ENCODE measurements at regions not wholly inside any gene's neighbourhood (a gene's known extent, or its start where the extent isn't known, plus 50 kb on each side); places are given as distances from the start of the nearest gene placed in this dataset.

DNA sequence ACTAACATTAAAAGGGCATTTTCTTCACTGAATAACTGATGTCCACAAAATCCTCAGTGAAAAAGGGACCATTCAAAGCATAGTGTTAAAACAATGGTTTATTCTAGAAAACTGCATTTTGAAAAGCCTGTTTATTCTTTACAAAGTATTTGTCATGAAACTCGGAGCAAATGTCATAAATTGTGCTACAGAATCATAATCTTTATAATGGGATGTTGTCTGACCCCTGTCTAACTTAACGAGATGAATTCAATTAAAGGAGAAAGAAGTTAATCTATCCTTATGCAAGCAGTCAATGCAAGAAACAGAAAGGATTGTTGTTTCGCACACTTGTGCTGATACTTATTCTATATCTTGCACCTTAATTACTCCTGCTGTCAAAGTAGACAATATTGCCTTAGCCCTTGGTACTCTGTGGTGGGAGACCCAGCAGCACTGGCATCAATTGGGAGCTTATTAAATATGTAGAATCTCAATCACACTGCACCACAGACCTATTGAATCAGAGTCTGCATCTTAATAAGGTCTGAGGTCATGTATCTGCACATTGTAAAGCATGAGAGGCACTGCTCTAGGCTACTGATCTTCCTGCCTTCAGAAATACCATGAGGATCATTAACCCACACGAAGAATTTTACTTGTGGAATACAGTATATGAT lies 708.3 kb downstream of the HDGFL1 start:
- CTCF ChIA-PET = no interaction called here
- Mint-ChIP-seq H3K27ac (no peak overlapping the region), H3K4me1 (no peaks in the 10 kb centered on the region), H3K36me3 (ENCODE audit: low read depth) (no peaks in the 10 kb centered on the region), H3K27me3 (no peaks in the 10 kb centered on the region), H3K4me3 (no peak overlapping the region), H3K9me3 (no peaks in the 10 kb centered on the region)
- DNase-seq (no peak), ATAC-seq (ENCODE audit: low read depth) (no peak)
- TF ChIP-seq, protein P1, sequence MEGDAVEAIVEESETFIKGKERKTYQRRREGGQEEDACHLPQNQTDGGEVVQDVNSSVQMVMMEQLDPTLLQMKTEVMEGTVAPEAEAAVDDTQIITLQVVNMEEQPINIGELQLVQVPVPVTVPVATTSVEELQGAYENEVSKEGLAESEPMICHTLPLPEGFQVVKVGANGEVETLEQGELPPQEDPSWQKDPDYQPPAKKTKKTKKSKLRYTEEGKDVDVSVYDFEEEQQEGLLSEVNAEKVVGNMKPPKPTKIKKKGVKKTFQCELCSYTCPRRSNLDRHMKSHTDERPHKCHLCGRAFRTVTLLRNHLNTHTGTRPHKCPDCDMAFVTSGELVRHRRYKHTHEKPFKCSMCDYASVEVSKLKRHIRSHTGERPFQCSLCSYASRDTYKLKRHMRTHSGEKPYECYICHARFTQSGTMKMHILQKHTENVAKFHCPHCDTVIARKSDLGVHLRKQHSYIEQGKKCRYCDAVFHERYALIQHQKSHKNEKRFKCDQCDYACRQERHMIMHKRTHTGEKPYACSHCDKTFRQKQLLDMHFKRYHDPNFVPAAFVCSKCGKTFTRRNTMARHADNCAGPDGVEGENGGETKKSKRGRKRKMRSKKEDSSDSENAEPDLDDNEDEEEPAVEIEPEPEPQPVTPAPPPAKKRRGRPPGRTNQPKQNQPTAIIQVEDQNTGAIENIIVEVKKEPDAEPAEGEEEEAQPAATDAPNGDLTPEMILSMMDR (IDR thresholded peaks at IDR 0.05) = no peak
- POLR2A ChIA-PET = no interaction called here
- intact Hi-C loops (cut with micrococcal nuclease) = no loop called here

DNA sequence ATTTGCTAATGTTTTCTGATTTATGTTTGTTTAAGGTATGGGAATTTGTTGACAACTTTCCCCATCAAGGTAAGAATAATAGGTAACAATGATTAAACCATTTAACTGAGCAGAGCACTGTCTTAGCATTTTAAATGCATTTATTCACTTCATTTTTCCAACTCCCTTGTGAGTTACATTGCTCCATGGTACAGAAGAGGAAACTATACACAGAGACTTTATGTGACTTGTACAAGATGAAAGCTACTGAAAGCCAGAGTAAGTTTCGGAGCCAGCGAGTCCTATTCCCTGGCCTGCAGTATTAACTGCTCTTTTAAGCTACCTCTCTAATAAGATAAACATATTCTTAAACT lies 708.8 kb downstream of the HDGFL1 start:
- Mint-ChIP-seq H3K27ac (no peak overlapping the region), H3K4me3 (no peak overlapping the region), H3K9me3 (no peaks in the 10 kb centered on the region), H3K36me3 (ENCODE audit: low read depth) (no peaks in the 10 kb centered on the region), H3K27me3 (no peaks in the 10 kb centered on the region), H3K4me1 (no peaks in the 10 kb centered on the region)
- intact Hi-C loops (cut with micrococcal nuclease) = no loop called here
- TF ChIP-seq, protein P1 (IDR thresholded peaks at IDR 0.05) = no peak
- ATAC-seq (ENCODE audit: low read depth) = no peak
- ChIA-PET CTCF (no interaction called here), POLR2A (no interaction called here)
- DNase-seq = no peak

DNA sequence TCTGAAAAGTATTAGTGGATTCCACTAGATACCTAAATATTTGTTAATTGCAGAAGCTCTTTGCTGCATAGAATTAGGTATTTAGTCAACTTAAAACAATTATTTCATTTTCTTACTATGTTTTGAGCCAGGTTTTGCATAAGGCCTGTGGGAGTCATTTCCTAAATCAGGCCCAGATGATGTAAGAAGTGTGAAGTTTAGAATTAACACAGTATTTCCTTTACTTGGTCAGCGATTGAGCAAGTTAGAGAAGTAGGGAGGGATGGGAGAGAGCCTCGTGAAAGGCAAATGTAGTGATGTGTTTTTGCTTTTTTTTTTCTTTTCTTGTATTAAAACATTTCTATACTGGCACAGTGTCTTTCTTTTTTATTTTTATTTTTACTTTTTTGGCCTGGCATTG lies 711.1 kb downstream of the HDGFL1 start:
- TF ChIP-seq, protein P1 (IDR thresholded peaks at IDR 0.05) = no peak
- ChIA-PET POLR2A (no interaction called here), CTCF (no interaction called here)
- H3K36me3 Mint-ChIP-seq (ENCODE audit: low read depth) = no peaks in the 10 kb centered on the region
- no peak overlapping the region for H3K27ac Mint-ChIP-seq
- H3K4me1 Mint-ChIP-seq = no peaks in the 10 kb centered on the region
- ATAC-seq (ENCODE audit: low read depth) = no peak
- intact Hi-C loops (cut with micrococcal nuclease) = no loop called here
- no peak overlapping the region for H3K4me3 Mint-ChIP-seq
- no peak for DNase-seq
- H3K27me3 Mint-ChIP-seq = no peaks in the 10 kb centered on the region
- no peaks in the 10 kb centered on the region for H3K9me3 Mint-ChIP-seq

DNA sequence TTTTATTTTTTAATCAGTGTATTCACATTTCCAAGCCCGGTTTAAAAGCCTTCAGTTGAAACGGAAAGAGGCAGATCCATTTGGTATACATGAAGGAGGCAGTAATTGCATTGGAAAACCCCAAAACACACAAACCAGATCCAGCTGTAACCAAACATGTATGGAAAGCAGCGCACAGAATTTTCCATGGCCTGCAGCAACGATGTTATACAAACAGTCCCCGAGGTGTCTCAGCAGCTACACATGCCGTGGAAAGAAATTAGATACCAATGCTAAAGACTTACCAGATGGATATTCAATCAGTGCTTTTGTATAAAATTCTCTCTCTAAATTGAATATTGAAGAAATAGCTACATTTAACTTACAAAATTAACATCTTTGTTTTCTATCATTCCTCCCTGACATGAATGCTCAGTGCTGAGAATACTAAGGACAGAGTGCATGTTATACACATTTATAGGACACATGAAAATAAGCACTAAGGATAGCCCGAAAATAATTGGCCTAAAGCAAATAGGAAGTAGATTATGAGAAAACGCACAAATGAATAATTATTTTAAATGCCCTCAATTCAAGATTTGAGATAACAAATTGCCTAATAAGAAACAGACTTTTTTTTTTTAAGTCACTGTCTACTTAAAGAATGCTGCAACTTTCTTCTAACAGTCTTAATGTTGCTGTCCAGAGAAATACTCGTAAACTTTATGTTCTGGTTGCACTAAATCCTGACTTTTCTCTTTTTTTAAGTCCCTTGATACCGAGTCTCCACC lies 713.1 kb downstream of the HDGFL1 start:
- TF ChIP-seq, protein P1 (IDR thresholded peaks at IDR 0.05) = no peak
- Mint-ChIP-seq H3K4me3 (no peak overlapping the region), H3K36me3 (ENCODE audit: low read depth) (no peaks in the 10 kb centered on the region), H3K27ac (no peak overlapping the region), H3K9me3 (no peaks in the 10 kb centered on the region), H3K27me3 (no peaks in the 10 kb centered on the region), H3K4me1 (no peaks in the 10 kb centered on the region)
- ChIA-PET CTCF (no interaction called here), POLR2A (no interaction called here)
- intact Hi-C loops (cut with micrococcal nuclease) = no loop called here
- DNase-seq (no peak), ATAC-seq (ENCODE audit: low read depth) (no peak)

DNA sequence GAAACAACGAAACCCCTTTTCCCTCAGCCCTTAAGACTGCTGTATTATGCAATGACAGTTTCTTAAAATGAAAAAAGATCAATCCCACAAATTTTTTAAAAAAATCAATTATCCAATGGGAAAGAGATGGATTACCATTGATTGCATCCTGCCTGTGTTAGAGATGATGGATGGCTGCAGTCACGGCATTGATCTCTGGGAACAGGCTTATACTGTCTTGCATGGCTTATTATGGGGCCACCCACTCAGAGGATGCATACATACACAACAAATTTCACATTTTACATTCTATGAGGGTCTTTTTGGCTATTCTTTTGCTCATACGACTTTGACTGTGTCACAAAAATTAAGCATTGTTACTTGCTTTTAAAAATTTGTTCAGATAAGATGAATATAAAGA lies 724.3 kb downstream of the HDGFL1 start:
- Mint-ChIP-seq H3K9me3 (peaks cover 2% of the 10 kb centered on the region), H3K4me3 (no peak overlapping the region), H3K27ac (no peak overlapping the region), H3K4me1 (no peaks in the 10 kb centered on the region), H3K27me3 (no peaks in the 10 kb centered on the region), H3K36me3 (ENCODE audit: low read depth) (no peaks in the 10 kb centered on the region)
- POLR2A ChIA-PET = no interaction called here
- intact Hi-C loops (cut with micrococcal nuclease) = no loop called here
- no peak for DNase-seq
- no peak for ATAC-seq (ENCODE audit: low read depth)
- TF ChIP-seq, protein P1 (IDR thresholded peaks at IDR 0.05) = no peak
- CTCF ChIA-PET = no interaction called here
